Lung (tissue), 11 donors: ENCODE measurements at regions not wholly inside any gene's neighbourhood (a gene's known extent, or its start where the extent isn't known, plus 50 kb on each side); places are given as distances from the start of the nearest gene placed in this dataset.

ENCODE experiments used
- ATAC-seq: fragments of 200-7000 bp; cut with Tn5 transposase; one replicate; pipeline ENCODE4 v1.9.1; 2020; ENCODE audit warnings: moderate number of reproducible peaks; ENCODE audit not compliant: insufficient read depth, low FRiP score
- DNase-seq, 3 donors: peaks; one replicate each; pipeline ENCODE4 v3.0.0-alpha.2; 2013 to 2017
- H3K27ac ChIP-seq, 2 donors: one replicate each; pipeline ENCODE4 v1.5.1; 2013; ENCODE audit warnings: mild to moderate bottlenecking in 2 of 2, moderate library complexity in 2 of 2, control low read depth in 1 of 2, inconsistent platforms in 1 of 2, low read depth in 1 of 2, low read length in 1 of 2
- H3K27me3 ChIP-seq, 3 donors: one replicate each; pipeline ENCODE4 v1.5.1; 2013; ENCODE audit warnings: low read length in 2 of 3; ENCODE audit not compliant: control insufficient read depth in 3 of 3, insufficient read depth in 3 of 3
- H3K36me3 ChIP-seq, 4 donors: one replicate each; pipeline ENCODE4 v1.5.1; 2013; ENCODE audit warnings: low read length in 4 of 4, mild to moderate bottlenecking in 1 of 4, moderate library complexity in 1 of 4; ENCODE audit not compliant: control insufficient read depth in 4 of 4, insufficient read depth in 4 of 4
- H3K4me1 ChIP-seq, 5 donors: one replicate each; pipeline ENCODE4 v1.5.1; 2013; ENCODE audit warnings: low read length in 5 of 5, mild to moderate bottlenecking in 2 of 5, moderate library complexity in 1 of 5; ENCODE audit not compliant: control insufficient read depth in 5 of 5, insufficient read depth in 5 of 5
- H3K4me3 ChIP-seq: one replicate; pipeline ENCODE4 v1.5.1; 2013; ENCODE audit warnings: mild to moderate bottlenecking, control low read depth, moderate library complexity
- H3K9ac ChIP-seq, 2 donors: one replicate each; pipeline ENCODE4 v1.5.1; 2013; ENCODE audit warnings: low read length in 2 of 2, control low read depth in 1 of 2; ENCODE audit not compliant: insufficient read depth in 1 of 2
- H3K9me3 ChIP-seq, 4 donors: one replicate each; pipeline ENCODE4 v1.5.1; 2013; ENCODE audit warnings: low read length in 3 of 4, mild to moderate bottlenecking in 1 of 4, moderate library complexity in 1 of 4; ENCODE audit not compliant: control insufficient read depth in 4 of 4, insufficient read depth in 3 of 4
- CTCF ChIP-seq: IDR thresholded peaks from 2 replicates; pipeline ENCODE4 v1.5.1; 2012; ENCODE audit warnings: mild to moderate bottlenecking; ENCODE audit errors: control extremely low read depth, extremely low read depth
- WGBS, 2 donors: extraction: QIAGEN DNeasy Blood & Tissue Kit; methylation state at CpG; one replicate each; pipeline ENCODE4 v1.1.7; 2013; 5-methylcytosine and 5-hydroxymethylcytosine counted together
- donor health status: control.
- donor health status: control.
- donor health status: Bipolar disorder and iron deficiency.
- donor health status: healthy.
- donor health status: DM: yes; HTN: yes; CAD: no.

DNA sequence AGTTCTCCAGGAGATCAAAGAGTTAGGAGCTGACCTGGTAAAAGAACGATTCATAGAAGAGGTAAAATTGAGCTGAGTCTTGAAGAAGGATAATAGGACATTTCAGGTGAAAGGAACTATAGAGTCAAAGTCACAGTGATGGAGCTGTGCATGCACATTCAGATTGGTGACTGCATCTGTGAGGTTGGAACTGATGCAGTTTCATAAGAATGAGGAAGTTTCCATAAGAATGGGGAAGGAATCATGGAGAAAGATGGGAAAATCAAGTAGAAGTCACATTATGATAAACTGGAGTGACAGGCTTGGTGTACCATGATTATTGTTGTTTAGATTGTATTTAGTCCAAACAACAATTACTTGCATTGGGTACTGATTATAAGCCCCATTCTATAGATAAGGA lies 232.2 kb downstream of the FAM76B start:
- TF ChIP-seq CTCF = no peak
- ATAC-seq = no peak
- Histone ChIP-seq H3K4me1 (peaks cover 0 to 30% (median 7%) of the 10 kb centered on the region in 5 donors), H3K9me3 (no peaks in the 10 kb centered on the region), H3K27me3 (no peaks in the 10 kb centered on the region), H3K9ac (no peak overlapping the region), H3K4me3 (no peak overlapping the region), H3K36me3 (no peaks in the 10 kb centered on the region), H3K27ac (no peak overlapping the region)
- DNase-seq = no peak
- 74 to 77% methylated on average over 1 of the region's 1 CpG for WGBS, 2 donors

DNA sequence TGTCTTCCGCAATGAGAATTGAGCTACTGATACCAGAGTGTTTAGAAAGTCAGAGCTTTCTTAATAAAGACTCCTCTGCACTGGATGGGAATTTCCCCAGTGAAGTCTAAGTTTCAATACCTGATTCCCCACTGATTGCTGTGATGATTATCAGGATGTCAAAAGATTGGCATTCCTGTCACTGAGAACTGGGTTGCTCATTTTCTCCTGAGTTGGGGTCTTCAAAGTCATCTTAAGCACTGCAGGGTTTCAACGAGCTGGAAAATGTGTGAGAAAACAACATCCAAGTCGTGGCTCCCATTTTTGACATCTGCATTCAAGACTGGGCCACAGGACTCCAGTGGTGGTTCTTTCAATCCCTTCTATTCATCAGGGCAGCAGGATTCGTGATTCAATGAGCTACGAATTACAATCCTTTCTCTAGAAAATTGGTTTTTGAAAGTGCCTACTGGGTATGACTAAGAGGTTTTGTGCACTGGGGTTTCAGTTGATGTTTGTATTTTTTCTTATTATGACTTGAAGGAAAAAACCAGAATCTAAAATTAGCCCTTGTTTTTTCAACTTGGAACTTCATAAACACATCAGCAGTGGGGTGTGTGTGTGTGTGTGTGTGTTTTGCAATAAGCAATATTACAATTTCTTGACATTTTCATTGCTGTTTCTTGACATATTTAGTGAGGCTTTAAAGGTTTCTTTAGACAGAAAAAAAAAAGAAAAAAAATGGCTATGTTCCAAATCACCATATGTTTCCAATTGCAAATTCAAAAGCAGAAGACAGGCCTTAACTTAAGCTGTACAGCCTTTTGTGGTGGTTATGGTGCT lies 233.0 kb downstream of the FAM76B start:
- H3K9ac ChIP-seq = peak overlapping the region in 1 of 2 donors; percentile 46
- WGBS, 2 donors = 70 to 85% methylated on average over 5 of the region's 5 CpGs
- H3K4me1 ChIP-seq = peaks cover 0 to 30% (median 7%) of the 10 kb centered on the region in 5 donors
- peak; percentile 60 to 97 (median 96) for DNase-seq
- TF ChIP-seq CTCF = no peak
- H3K36me3 ChIP-seq = no peaks in the 10 kb centered on the region
- no peaks in the 10 kb centered on the region for H3K9me3 ChIP-seq
- H3K4me3 ChIP-seq = no peak overlapping the region
- no peaks in the 10 kb centered on the region for H3K27me3 ChIP-seq
- ATAC-seq = no peak
- H3K27ac ChIP-seq = peak overlapping the region in 1 of 2 donors; percentile 45

GRCh38 chr11:95556011-95556341 lies 233.6 kb downstream of the FAM76B start:
- no peaks in the 10 kb centered on the region for H3K36me3 ChIP-seq
- TF ChIP-seq CTCF = no peak
- H3K4me1 ChIP-seq = peaks cover 0 to 30% (median 7%) of the 10 kb centered on the region in 5 donors
- H3K9ac ChIP-seq = no peak overlapping the region
- no peak overlapping the region for H3K4me3 ChIP-seq
- no peaks in the 10 kb centered on the region for H3K9me3 ChIP-seq
- no peak overlapping the region for H3K27ac ChIP-seq
- ATAC-seq (no peak), DNase-seq (no peak)
- no peaks in the 10 kb centered on the region for H3K27me3 ChIP-seq

GRCh38 chr11:95554911-95555310 lies 234.7 kb downstream of the FAM76B start:
- Histone ChIP-seq H3K4me1 (peaks cover 0 to 25% (median 7%) of the 10 kb centered on the region in 5 donors), H3K9me3 (no peaks in the 10 kb centered on the region), H3K9ac (no peak overlapping the region), H3K27me3 (no peaks in the 10 kb centered on the region), H3K36me3 (no peaks in the 10 kb centered on the region), H3K27ac (no peak overlapping the region), H3K4me3 (no peak overlapping the region)
- ATAC-seq = no peak
- TF ChIP-seq CTCF = no peak
- WGBS, 2 donors = 70 to 71% methylated on average over 4 of the region's 4 CpGs
- no peak for DNase-seq
